Mammary epithelial cell (primary cell): ENCODE measurements at regions not wholly inside any gene's neighbourhood (a gene's known extent, or its start where the extent isn't known, plus 50 kb on each side); places are given as distances from the start of the nearest gene placed in this dataset.

ENCODE experiments used
- EZH2 ChIP-seq: IDR thresholded peaks from 2 replicates; pipeline ENCODE4 v1.6.1; 2012; ENCODE audit warnings: low read length, inconsistent platforms, borderline replicate concordance
- TF ChIP-seq, protein P1 (sequence below), 2 donors: IDR thresholded peaks in 1 of 2; conservative IDR thresholded peaks in 1 of 2; 2 replicates each; pipeline ENCODE4 v1.5.1; 2011 to 2012; ENCODE audit warnings: inconsistent platforms in 2 of 2, low read length in 2 of 2, mild to moderate bottlenecking in 2 of 2, control low read depth in 1 of 2, low read depth in 1 of 2; ENCODE audit not compliant: insufficient read depth in 1 of 2; ENCODE audit errors: extremely low read depth in 1 of 2

DNA sequence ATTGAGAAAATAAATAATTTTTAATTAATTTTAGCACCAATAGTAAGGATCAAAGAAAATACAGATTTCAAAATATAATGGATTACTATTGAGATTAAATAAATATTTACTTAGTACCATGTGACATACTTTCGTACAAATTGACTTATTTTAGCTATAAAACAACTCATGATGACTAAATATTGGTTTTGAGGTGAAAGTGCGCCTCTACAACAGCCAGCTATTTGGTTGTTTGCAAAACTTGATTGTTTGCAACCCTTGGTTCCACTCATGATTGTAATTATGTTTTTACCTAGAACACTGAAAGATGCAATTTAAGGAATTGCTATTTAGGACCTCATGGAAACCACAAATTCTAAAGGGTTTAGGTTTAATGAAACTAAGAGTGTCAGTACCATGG lies 51.9 kb upstream of the PPM1H start:
- no peak for TF ChIP-seq EZH2
- TF ChIP-seq, protein P1, sequence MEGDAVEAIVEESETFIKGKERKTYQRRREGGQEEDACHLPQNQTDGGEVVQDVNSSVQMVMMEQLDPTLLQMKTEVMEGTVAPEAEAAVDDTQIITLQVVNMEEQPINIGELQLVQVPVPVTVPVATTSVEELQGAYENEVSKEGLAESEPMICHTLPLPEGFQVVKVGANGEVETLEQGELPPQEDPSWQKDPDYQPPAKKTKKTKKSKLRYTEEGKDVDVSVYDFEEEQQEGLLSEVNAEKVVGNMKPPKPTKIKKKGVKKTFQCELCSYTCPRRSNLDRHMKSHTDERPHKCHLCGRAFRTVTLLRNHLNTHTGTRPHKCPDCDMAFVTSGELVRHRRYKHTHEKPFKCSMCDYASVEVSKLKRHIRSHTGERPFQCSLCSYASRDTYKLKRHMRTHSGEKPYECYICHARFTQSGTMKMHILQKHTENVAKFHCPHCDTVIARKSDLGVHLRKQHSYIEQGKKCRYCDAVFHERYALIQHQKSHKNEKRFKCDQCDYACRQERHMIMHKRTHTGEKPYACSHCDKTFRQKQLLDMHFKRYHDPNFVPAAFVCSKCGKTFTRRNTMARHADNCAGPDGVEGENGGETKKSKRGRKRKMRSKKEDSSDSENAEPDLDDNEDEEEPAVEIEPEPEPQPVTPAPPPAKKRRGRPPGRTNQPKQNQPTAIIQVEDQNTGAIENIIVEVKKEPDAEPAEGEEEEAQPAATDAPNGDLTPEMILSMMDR (conservative IDR thresholded peaks at IDR 0.05 in 1 of 2, IDR thresholded peaks at IDR 0.05 in 1 of 2; ENCODE audit: extremely low read depth in 1 of 2, insufficient read depth in 1 of 2, low read depth in 1 of 2, low read length in 2 of 2) = no peak
